NT2/D1 (cell line): ENCODE measurements at regions not wholly inside any gene's neighbourhood (a gene's known extent, or its start where the extent isn't known, plus 50 kb on each side); places are given as distances from the start of the nearest gene placed in this dataset.

ENCODE experiments used
- DNase-seq: peaks from one replicate; pipeline ENCODE4 v3.0.0-alpha.2; 2011; ENCODE audit warnings: low read depth, low spot score
- H3K27me3 ChIP-seq: 2 replicates; pipeline ENCODE4 v1.6.0; 2011; ENCODE audit warnings: mild to moderate bottlenecking; ENCODE audit not compliant: insufficient read length, insufficient read depth
- H3K36me3 ChIP-seq: 2 replicates; pipeline ENCODE4 v1.6.1; 2011; ENCODE audit warnings: mild to moderate bottlenecking, low read length, mixed read lengths; ENCODE audit not compliant: insufficient read depth, insufficient read length
- H3K4me1 ChIP-seq: 2 replicates; pipeline ENCODE4 v1.5.1; 2011; ENCODE audit not compliant: insufficient read depth, insufficient read length
- H3K4me3 ChIP-seq: 2 replicates; pipeline ENCODE4 v1.5.1; 2011; ENCODE audit warnings: low read depth; ENCODE audit not compliant: insufficient read length
- H3K9ac ChIP-seq: 2 replicates; pipeline ENCODE4 v1.6.0; 2011; ENCODE audit warnings: low read depth; ENCODE audit not compliant: insufficient read length
- H3K9me3 ChIP-seq: 2 replicates; pipeline ENCODE4 v1.5.1; 2011; ENCODE audit warnings: mild to moderate bottlenecking, low read length; ENCODE audit not compliant: insufficient read depth
- SUZ12 ChIP-seq: IDR thresholded peaks from 2 replicates; pipeline ENCODE4 v1.6.1; 2011; ENCODE audit not compliant: insufficient read length, insufficient read depth; ENCODE audit errors: extremely low read depth
- YY1 ChIP-seq: IDR thresholded peaks from 2 replicates; pipeline ENCODE4 v1.6.1; 2011; ENCODE audit not compliant: insufficient read length, insufficient read depth
- ZNF274 ChIP-seq: IDR thresholded peaks from 2 replicates; pipeline ENCODE4 v1.6.1; 2011; ENCODE audit warnings: mild to moderate bottlenecking, low read depth, low read length

- H3K9me3 ChIP-seq, result no peaks in the 10 kb centered on the region
- no peaks in the 10 kb centered on the region for H3K4me1 ChIP-seq
- no peaks in the 10 kb centered on the region for H3K27me3 ChIP-seq
- no peaks in the 10 kb centered on the region for H3K36me3 ChIP-seq
- H3K4me3 ChIP-seq, result no peak overlapping the region
- no peak overlapping the region for H3K9ac ChIP-seq
- TF ChIP-seq YY1 (no peak), SUZ12 (no peak)
- no peak for DNase-seq
Measured at GRCh38 chr5:67311208-67311607, 114.6 kb upstream of the CD180 start.

GRCh38 chr5:67310740-67311139 lies 114.1 kb upstream of the CD180 start:
- no peaks in the 10 kb centered on the region for H3K36me3 ChIP-seq
- no peaks in the 10 kb centered on the region for H3K9me3 ChIP-seq
- TF ChIP-seq SUZ12 (no peak), YY1 (no peak), ZNF274 (no peak)
- no peaks in the 10 kb centered on the region for H3K27me3 ChIP-seq
- DNase-seq, result no peak
- H3K9ac ChIP-seq, result no peak overlapping the region
- no peak overlapping the region for H3K4me3 ChIP-seq
- no peaks in the 10 kb centered on the region for H3K4me1 ChIP-seq

- Histone ChIP-seq H3K27me3 (no peaks in the 10 kb centered on the region), H3K4me3 (no peak overlapping the region), H3K36me3 (no peaks in the 10 kb centered on the region), H3K9ac (no peak overlapping the region), H3K4me1 (no peaks in the 10 kb centered on the region), H3K9me3 (no peaks in the 10 kb centered on the region)
- no peak for DNase-seq
- TF ChIP-seq SUZ12, result no peak
- TF ChIP-seq YY1, result no peak
- no peak for TF ChIP-seq ZNF274
Measured at GRCh38 chr5:67310169-67310568, 113.6 kb upstream of the CD180 start.

GRCh38 chr5:67308988-67309688 lies 112.5 kb upstream of the CD180 start:
- no peak overlapping the region for H3K9ac ChIP-seq
- H3K36me3 ChIP-seq, result no peaks in the 10 kb centered on the region
- DNase-seq, result no peak
- no peaks in the 10 kb centered on the region for H3K9me3 ChIP-seq
- H3K4me3 ChIP-seq, result no peak overlapping the region
- TF ChIP-seq SUZ12, result no peak
- no peak for TF ChIP-seq ZNF274
- no peak for TF ChIP-seq YY1
- H3K4me1 ChIP-seq, result no peaks in the 10 kb centered on the region
- H3K27me3 ChIP-seq, result no peaks in the 10 kb centered on the region

- Histone ChIP-seq H3K4me1 (no peaks in the 10 kb centered on the region), H3K27me3 (no peaks in the 10 kb centered on the region), H3K4me3 (no peak overlapping the region), H3K36me3 (no peaks in the 10 kb centered on the region), H3K9ac (no peak overlapping the region), H3K9me3 (no peaks in the 10 kb centered on the region)
- TF ChIP-seq SUZ12 (no peak), YY1 (no peak), ZNF274 (no peak)
- no peak for DNase-seq
Measured at GRCh38 chr5:67306965-67307607, 110.5 kb upstream of the CD180 start.

- DNase-seq, result no peak
- Histone ChIP-seq H3K9me3 (no peaks in the 10 kb centered on the region), H3K9ac (no peak overlapping the region), H3K36me3 (no peaks in the 10 kb centered on the region), H3K4me3 (no peak overlapping the region), H3K27me3 (no peaks in the 10 kb centered on the region), H3K4me1 (no peaks in the 10 kb centered on the region)
- TF ChIP-seq YY1 (no peak), ZNF274 (no peak), SUZ12 (no peak)
Measured at GRCh38 chr5:67305913-67306710, 109.5 kb upstream of the CD180 start.

GRCh38 chr5:67305401-67305800 lies 108.8 kb upstream of the CD180 start:
- no peaks in the 10 kb centered on the region for H3K27me3 ChIP-seq

More at GRCh38 chr5:67305401-67305800, 108.8 kb upstream of the CD180 start:
- DNase-seq, result no peak
- no peaks in the 10 kb centered on the region for H3K36me3 ChIP-seq
- H3K4me3 ChIP-seq, result no peak overlapping the region
- no peaks in the 10 kb centered on the region for H3K9me3 ChIP-seq
- H3K9ac ChIP-seq, result no peak overlapping the region
- no peaks in the 10 kb centered on the region for H3K4me1 ChIP-seq
- TF ChIP-seq ZNF274 (no peak), SUZ12 (no peak), YY1 (no peak)
